ENCODE measurements at regions not wholly inside any gene's neighbourhood (a gene's known extent, or its start where the extent isn't known, plus 50 kb on each side); places are given as distances from the start of the nearest gene placed in this dataset.
"Not testable (repeated sequence)": the region's sequence is repeated elsewhere in the genome, so short reads cannot be mapped to it uniquely, and the experiment has no call there.

GRCh38 chr2:147002256-147002655 is 842.6 kb upstream of the ACVR2A start:
- no peaks in the 10 kb centered on the region for H3K27me3 ChIP-seq (ENCODE audit: insufficient read depth, poor library complexity, severe bottlenecking)
- ATAC-seq (ENCODE audit: low read depth) = no peak
- no peak overlapping the region for H3K4me3 ChIP-seq (ENCODE audit: severe bottlenecking)
- no peak for DNase-seq (ENCODE audit: low spot score)
- peaks cover 12% of the 10 kb centered on the region for H3K4me1 ChIP-seq (ENCODE audit: insufficient read depth, poor library complexity, severe bottlenecking)
- H3K9me3 ChIP-seq (ENCODE audit: severe bottlenecking) = no peaks in the 10 kb centered on the region
- no peaks in the 10 kb centered on the region for H3K36me3 ChIP-seq (ENCODE audit: low read depth)
- no peak for TF ChIP-seq CTCF (IDR thresholded peaks at IDR 0.05; ENCODE audit: poor library complexity, severe bottlenecking)
- H3K27ac ChIP-seq (ENCODE audit: poor library complexity, severe bottlenecking) = no peak overlapping the region

- ATAC-seq (ENCODE audit: low read depth) = no peak
- DNase-seq (ENCODE audit: low spot score) = no peak
- H3K27ac ChIP-seq (ENCODE audit: poor library complexity, severe bottlenecking) = no peak overlapping the region
- no peak for TF ChIP-seq CTCF (IDR thresholded peaks at IDR 0.05; ENCODE audit: poor library complexity, severe bottlenecking)
- H3K36me3 ChIP-seq (ENCODE audit: low read depth) = no peaks in the 10 kb centered on the region
- H3K4me1 ChIP-seq (ENCODE audit: insufficient read depth, poor library complexity, severe bottlenecking) = peaks cover 12% of the 10 kb centered on the region
- no peaks in the 10 kb centered on the region for H3K9me3 ChIP-seq (ENCODE audit: severe bottlenecking)
- H3K27me3 ChIP-seq (ENCODE audit: insufficient read depth, poor library complexity, severe bottlenecking) = no peaks in the 10 kb centered on the region
- H3K4me3 ChIP-seq (ENCODE audit: severe bottlenecking) = no peak overlapping the region
Observed at GRCh38 chr2:147001061-147001460, 843.8 kb upstream of the ACVR2A start.

GRCh38 chr2:147000151-147000550 is 844.7 kb upstream of the ACVR2A start:
- ATAC-seq (ENCODE audit: low read depth); H3K27ac ChIP-seq (ENCODE audit: poor library complexity, severe bottlenecking); H3K27me3 ChIP-seq (ENCODE audit: insufficient read depth, poor library complexity, severe bottlenecking); H3K36me3 ChIP-seq (ENCODE audit: low read depth); DNase-seq (ENCODE audit: low spot score); H3K4me3 ChIP-seq (ENCODE audit: severe bottlenecking); H3K9me3 ChIP-seq (ENCODE audit: severe bottlenecking): not testable (repeated sequence)
- peaks cover 12% of the 10 kb centered on the region for H3K4me1 ChIP-seq (ENCODE audit: insufficient read depth, poor library complexity, severe bottlenecking)

- no peak overlapping the region for H3K4me3 ChIP-seq (ENCODE audit: severe bottlenecking)
- ATAC-seq (ENCODE audit: low read depth) (peak; percentile 71), DNase-seq (ENCODE audit: low spot score) (no peak)
- TF ChIP-seq CTCF (IDR thresholded peaks at IDR 0.05; ENCODE audit: poor library complexity, severe bottlenecking) = no peak
- no peaks in the 10 kb centered on the region for H3K9me3 ChIP-seq (ENCODE audit: severe bottlenecking)
- no peaks in the 10 kb centered on the region for H3K27me3 ChIP-seq (ENCODE audit: insufficient read depth, poor library complexity, severe bottlenecking)
- no peaks in the 10 kb centered on the region for H3K36me3 ChIP-seq (ENCODE audit: low read depth)
- peaks cover 14% of the 10 kb centered on the region for H3K4me1 ChIP-seq (ENCODE audit: insufficient read depth, poor library complexity, severe bottlenecking)
- H3K27ac ChIP-seq (ENCODE audit: poor library complexity, severe bottlenecking) = peak overlapping the region; percentile 48
Observed at GRCh38 chr2:146997945-146998344, 846.9 kb upstream of the ACVR2A start.

- peaks cover 18% of the 10 kb centered on the region for H3K4me1 ChIP-seq (ENCODE audit: insufficient read depth, poor library complexity, severe bottlenecking)
- peak overlapping the region; percentile 48 for H3K27ac ChIP-seq (ENCODE audit: poor library complexity, severe bottlenecking)
- H3K9me3 ChIP-seq (ENCODE audit: severe bottlenecking) = no peaks in the 10 kb centered on the region
- ATAC-seq (ENCODE audit: low read depth) (no peak), DNase-seq (ENCODE audit: low spot score) (no peak)
- no peaks in the 10 kb centered on the region for H3K36me3 ChIP-seq (ENCODE audit: low read depth)
- H3K4me3 ChIP-seq (ENCODE audit: severe bottlenecking) = no peak overlapping the region
- no peak for TF ChIP-seq CTCF (IDR thresholded peaks at IDR 0.05; ENCODE audit: poor library complexity, severe bottlenecking)
- no peaks in the 10 kb centered on the region for H3K27me3 ChIP-seq (ENCODE audit: insufficient read depth, poor library complexity, severe bottlenecking)
Observed at GRCh38 chr2:146997488-146997887, 847.3 kb upstream of the ACVR2A start.

Data from RWPE2 (cell line).